SK-N-SH treated with all-trans-retinoic acid at 6 μM for 48 hours (cell line): ENCODE measurements at regions not wholly inside any gene's neighbourhood (a gene's known extent, or its start where the extent isn't known, plus 50 kb on each side); places are given as distances from the start of the nearest gene placed in this dataset.
"Not testable (repeated sequence)": the region's sequence is repeated elsewhere in the genome, so short reads cannot be mapped to it uniquely, and the experiment has no call there.

Source experiments
- ESRRG ChIP-seq: fragments of 250-450 bp; sonication (Bioruptor Pico); IDR thresholded peaks from 2 replicates; pipeline ENCODE4 v1.6.1; 2021; ENCODE audit warnings: mild to moderate bottlenecking
- GLIS3 ChIP-seq: fragments of 250-450 bp; sonication (Bioruptor Pico); IDR thresholded peaks from 2 replicates; pipeline ENCODE4 v1.5.0; 2020; ENCODE audit warnings: mild to moderate bottlenecking, moderate library complexity
- ISL1 ChIP-seq: fragments of 250-450 bp; sonication (Bioruptor Pico); IDR thresholded peaks from 2 replicates; pipeline ENCODE4 v2.1.2; 2022; ENCODE audit warnings: mild to moderate bottlenecking, moderate library complexity
- PATZ1 ChIP-seq: fragments of 250-450 bp; sonication (Bioruptor Pico); IDR thresholded peaks from 2 replicates; pipeline ENCODE4 v1.8.0; 2020; ENCODE audit warnings: mild to moderate bottlenecking, moderate library complexity, borderline replicate concordance
- SNAI2 ChIP-seq: fragments of 250-450 bp; sonication (Bioruptor Pico); IDR thresholded peaks from 2 replicates; pipeline ENCODE4 v1.5.0; 2020; ENCODE audit warnings: mild to moderate bottlenecking, moderate library complexity
- TCF4 ChIP-seq: fragments of 250-450 bp; sonication (Bioruptor Pico); IDR thresholded peaks from 2 replicates; pipeline ENCODE4 v1.8.0; 2021; ENCODE audit warnings: mild to moderate bottlenecking, moderate library complexity, borderline replicate concordance
- ZC3H10 ChIP-seq: fragments of 250-450 bp; sonication (Bioruptor Pico); IDR thresholded peaks from 2 replicates; pipeline ENCODE4 v1.5.1; 2021; ENCODE audit warnings: mild to moderate bottlenecking, moderate library complexity
- ZFP30 ChIP-seq: fragments of 450-650 bp; formaldehyde crosslinking; IDR thresholded peaks from 2 replicates; pipeline ENCODE4 v1.5.0; 2022; ENCODE audit warnings: mild to moderate bottlenecking, moderate library complexity
- ZNF70 ChIP-seq: fragments of 450-650 bp; formaldehyde crosslinking; IDR thresholded peaks from 2 replicates; pipeline ENCODE4 v1.5.0; 2020; ENCODE audit warnings: mild to moderate bottlenecking, moderate library complexity

- not testable (repeated sequence) for TF ChIP-seq ZC3H10 (CRISPR knock-in tag); SNAI2 (CRISPR knock-in tag); TCF4 (CRISPR knock-in tag); ZFP30 (CRISPR knock-in tag); GLIS3 (CRISPR knock-in tag); ESRRG (CRISPR knock-in tag); ZNF70 (CRISPR knock-in tag); ISL1 (CRISPR knock-in tag); PATZ1
Observed at GRCh38 chr16:29094325-29094724, 109.5 kb downstream of the LAT start.
